ENCODE measurements at regions not wholly inside any gene's neighbourhood (a gene's known extent, or its start where the extent isn't known, plus 50 kb on each side); places are given as distances from the start of the nearest gene placed in this dataset.

DNA sequence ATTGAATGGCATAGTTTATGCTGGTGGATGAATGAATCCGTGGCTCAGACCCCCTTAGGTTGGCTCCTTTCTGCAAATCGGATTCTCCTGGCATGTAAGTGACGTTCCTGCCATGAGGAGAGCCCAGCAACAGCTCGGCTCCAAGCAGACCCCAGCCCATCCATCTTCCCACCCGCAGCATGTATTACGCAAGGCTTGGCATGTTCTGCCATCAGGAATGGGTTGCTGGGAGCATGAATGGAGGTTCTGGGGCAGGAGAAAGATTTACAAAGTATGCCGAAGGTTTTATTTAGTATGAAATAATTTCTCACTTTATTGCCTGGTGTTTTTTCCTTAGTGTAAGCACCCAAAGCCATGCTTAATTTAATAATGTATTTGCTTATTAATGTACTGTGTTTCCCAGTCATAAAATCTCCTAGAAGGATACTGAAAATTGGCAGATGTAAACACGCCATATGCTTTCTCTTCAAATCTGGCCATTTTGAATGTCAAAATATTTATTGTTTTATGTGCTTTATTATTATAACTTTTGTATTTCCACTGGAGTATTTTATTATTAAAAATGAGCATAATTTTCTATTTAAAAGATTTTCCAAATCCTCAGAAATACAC is 128.5 kb downstream of the ACKR3 start:
- CTCF ChIA-PET, result no interaction called here
- intact Hi-C loops (cut with micrococcal nuclease; ENCODE audit: unreplicated experiment), result no loop called here
- H3K36me3 ChIP-seq (ENCODE audit: low read depth), result no peaks in the 10 kb centered on the region

DNA sequence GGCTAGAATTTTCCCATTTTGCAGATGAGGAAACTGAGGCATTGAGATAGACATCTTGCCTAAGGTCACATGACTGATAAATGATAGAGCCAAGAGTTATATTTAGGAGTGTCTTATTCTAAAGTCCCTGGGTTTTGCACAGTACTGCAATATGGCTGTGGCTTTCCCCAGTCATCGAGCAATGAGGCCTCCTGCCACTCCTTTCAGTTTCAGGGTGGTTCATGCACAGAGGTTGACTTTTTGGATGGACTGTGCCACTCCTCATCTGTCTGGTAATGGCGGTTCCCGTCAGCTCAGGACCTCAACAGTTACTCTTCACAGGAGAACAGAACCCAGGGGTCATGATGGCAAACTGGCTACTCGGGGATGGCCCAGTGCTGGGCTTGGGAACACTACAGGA is 131.1 kb downstream of the ACKR3 start:
- ChIA-PET POLR2A (ENCODE audit: unreplicated experiment) (no interaction called here), CTCF (no interaction called here)
- no peak for DNase-seq
- Histone ChIP-seq H3K27ac (no peak overlapping the region), H3K4me2 (no peak overlapping the region), H3K36me3 (ENCODE audit: low read depth) (no peaks in the 10 kb centered on the region), H3K79me2 (ENCODE audit: low read depth) (no peaks in the 10 kb centered on the region), H3K4me3 (no peak overlapping the region), H4K20me1 (ENCODE audit: insufficient read depth) (no peaks in the 10 kb centered on the region), H3F3A (ENCODE audit: insufficient read depth, low read depth) (no peaks in the 10 kb centered on the region), H3K27me3 (ENCODE audit: insufficient read depth, low read depth) (peaks cover 12% of the 10 kb centered on the region; the same call in 1 of the 2 replicates), H3K9me2 (ENCODE audit: insufficient read depth) (no peaks in the 10 kb centered on the region), H2AFZ (no peak overlapping the region), H3K9me3 (ENCODE audit: insufficient read depth, low read depth) (no peaks in the 10 kb centered on the region), H3K4me1 (replicated peaks; ENCODE audit: insufficient read depth) (no peaks in the 10 kb centered on the region)
- intact Hi-C loops (cut with micrococcal nuclease; ENCODE audit: unreplicated experiment), result no loop called here
- no peak for TF ChIP-seq CTCF (conservative IDR thresholded peaks at IDR 0.05)
- no peak for TF ChIP-seq EZH2 (IDR thresholded peaks at IDR 0.05; ENCODE audit: low read depth)
- no TSS peak for BruUV-seq (replicated peaks)

More for the DNA sequence above, 128.5 kb downstream of the ACKR3 start:
- H3K4me2 ChIP-seq, result no peak overlapping the region
- no peaks in the 10 kb centered on the region for H3K79me2 ChIP-seq (ENCODE audit: low read depth)
- POLR2A ChIA-PET (ENCODE audit: unreplicated experiment), result no interaction called here
- H3K4me3 ChIP-seq, result no peak overlapping the region
- H2AFZ ChIP-seq, result no peak overlapping the region
- H3K4me1 ChIP-seq (replicated peaks; ENCODE audit: insufficient read depth), result no peaks in the 10 kb centered on the region
- no peaks in the 10 kb centered on the region for H3K9me2 ChIP-seq (ENCODE audit: insufficient read depth)
- TF ChIP-seq EZH2 (IDR thresholded peaks at IDR 0.05; ENCODE audit: low read depth) (no peak), CTCF (conservative IDR thresholded peaks at IDR 0.05) (no peak)
- BruUV-seq (replicated peaks), result no TSS peak
- no peak for DNase-seq
- H3F3A ChIP-seq (ENCODE audit: insufficient read depth, low read depth), result no peaks in the 10 kb centered on the region
- H4K20me1 ChIP-seq (ENCODE audit: insufficient read depth), result no peaks in the 10 kb centered on the region
- H3K9me3 ChIP-seq (ENCODE audit: insufficient read depth, low read depth), result no peaks in the 10 kb centered on the region
- H3K27me3 ChIP-seq (ENCODE audit: insufficient read depth, low read depth), result peaks cover 33% of the 10 kb centered on the region
- H3K27ac ChIP-seq, result no peak overlapping the region

GRCh38 chr2:236702657-236703372 is 133.2 kb downstream of the ACKR3 start:
- no peak overlapping the region for H2AFZ ChIP-seq
- H3K27me3 ChIP-seq (ENCODE audit: insufficient read depth, low read depth), result peaks cover 12% of the 10 kb centered on the region; the same call in 1 of the 2 replicates
- H3K9me2 ChIP-seq (ENCODE audit: insufficient read depth), result no peaks in the 10 kb centered on the region
- BruUV-seq (replicated peaks), result no TSS peak
- TF ChIP-seq EZH2 (IDR thresholded peaks at IDR 0.05; ENCODE audit: low read depth) (no peak), CTCF (conservative IDR thresholded peaks at IDR 0.05) (no peak)
- ChIA-PET CTCF (no interaction called here), POLR2A (ENCODE audit: unreplicated experiment) (interaction anchor here (0.6 kb wide), 1 partner anchor 92 kb away, joined by 4 read pairs; no protein-coding TSS in a partner anchor)
- no peak for DNase-seq
- no peak overlapping the region for H3K4me3 ChIP-seq
- H3K27ac ChIP-seq, result no peak overlapping the region
- H3K79me2 ChIP-seq (ENCODE audit: low read depth), result no peaks in the 10 kb centered on the region
- H3K9me3 ChIP-seq (ENCODE audit: insufficient read depth, low read depth), result no peaks in the 10 kb centered on the region
- H3K4me1 ChIP-seq (replicated peaks; ENCODE audit: insufficient read depth), result no peaks in the 10 kb centered on the region
- no peaks in the 10 kb centered on the region for H4K20me1 ChIP-seq (ENCODE audit: insufficient read depth)
- H3K36me3 ChIP-seq (ENCODE audit: low read depth), result no peaks in the 10 kb centered on the region
- intact Hi-C loops (cut with micrococcal nuclease; ENCODE audit: unreplicated experiment), result no loop called here
- H3K4me2 ChIP-seq, result no peak overlapping the region
- H3F3A ChIP-seq (ENCODE audit: insufficient read depth, low read depth), result peaks cover 6% of the 10 kb centered on the region; the same call in 1 of the 2 replicates
